H1 (cell line): ENCODE measurements at regions not wholly inside any gene's neighbourhood (a gene's known extent, or its start where the extent isn't known, plus 50 kb on each side); places are given as distances from the start of the nearest gene placed in this dataset.

Source experiments
- CTCF ChIA-PET: fragments of 300-600 bp; sonication (Branson Sonifier 250); formaldehyde crosslinking; loops from one replicate; lab custom pipeline; 2021; ENCODE audit not compliant: partially characterized antibody; lab: Charles Lee
- POLR2A ChIA-PET: fragments of 300-600 bp; sonication (Branson Sonifier 250); formaldehyde crosslinking; loops from one replicate; lab custom pipeline; 2021; ENCODE audit warnings: inconsistent platforms; ENCODE audit not compliant: partially characterized antibody; lab: Charles Lee
- DNase-seq, 2 experiments: peaks; one replicate each; pipeline versions ENCODE4 v3.0.0 to v3.0.0-alpha.2; 2010 to 2022; ENCODE audit warnings: low spot score in 2 of 2, low read depth in 1 of 2, mixed read lengths in 1 of 2
- FAIRE-seq: peaks from 2 replicates; lab custom pipeline; 2011; peaks lifted over from hg19 to GRCh38; lab: Jason Lieb, UNC
- H2AFZ ChIP-seq: 2 replicates; pipeline ENCODE4 v1.8.1; 2012; ENCODE audit warnings: low read length, inconsistent platforms
- H2AK5ac ChIP-seq: 2 replicates; pipeline ENCODE4 v1.6.1; 2013; ENCODE audit warnings: low read depth, low read length
- H2BK120ac ChIP-seq: replicated peaks from 2 replicates; pipeline ENCODE3; 2013; ENCODE audit warnings: low read depth, low read length, inconsistent platforms
- H2BK12ac ChIP-seq: 2 replicates; pipeline ENCODE4 v1.6.1; 2013; ENCODE audit warnings: low read depth, low read length
- H2BK15ac ChIP-seq: 2 replicates; pipeline ENCODE4 v1.6.1; 2013; ENCODE audit warnings: low read length
- H2BK20ac ChIP-seq: 2 replicates; pipeline ENCODE4 v1.6.1; 2013; ENCODE audit warnings: low read length
- H2BK5ac ChIP-seq: 2 replicates; pipeline ENCODE4 v1.6.1; 2013; ENCODE audit warnings: low read depth, low read length
- H3K14ac ChIP-seq: 2 replicates; pipeline ENCODE4 v1.6.1; 2013; ENCODE audit warnings: inconsistent platforms; ENCODE audit not compliant: insufficient read length
- H3K18ac ChIP-seq: 2 replicates; pipeline ENCODE4 v1.6.1; 2013; ENCODE audit warnings: low read length; ENCODE audit errors: extremely low read depth
- H3K23ac ChIP-seq: 2 replicates; pipeline ENCODE4 v1.6.1; 2013; ENCODE audit warnings: inconsistent platforms; ENCODE audit not compliant: insufficient read length
- H3K23me2 ChIP-seq: 2 replicates; pipeline ENCODE4 v1.6.1; 2013; ENCODE audit warnings: low read depth, low read length
- H3K27ac ChIP-seq: 2 replicates; pipeline ENCODE4 v1.6.1; 2011; ENCODE audit warnings: low read depth, low read length, inconsistent platforms
- H3K27me3 ChIP-seq, 4 experiments: replicated peaks in 1 of 4; 1 replicate in 1 of 4; 2 replicates in 3 of 4; pipeline versions ENCODE4 v1.6.1 to v1.8.1; 2011 to 2013; ENCODE audit warnings: low read length in 3 of 4, mild to moderate bottlenecking in 3 of 4, inconsistent platforms in 2 of 4, mixed read lengths in 2 of 4, moderate library complexity in 1 of 4; ENCODE audit not compliant: control insufficient read depth in 3 of 4, insufficient read depth in 3 of 4; ENCODE audit errors: extremely low read depth in 1 of 4
- H3K36me3 ChIP-seq, 4 experiments: 2 replicates each; pipeline versions ENCODE4 v1.6.1 to v1.8.1; 2011 to 2013; ENCODE audit warnings: mild to moderate bottlenecking in 4 of 4, low read length in 3 of 4, moderate library complexity in 2 of 4, control low read depth in 1 of 4, inconsistent platforms in 1 of 4; ENCODE audit not compliant: insufficient read depth in 4 of 4, control insufficient read depth in 2 of 4
- H3K4ac ChIP-seq: replicated peaks from 2 replicates; pipeline ENCODE3; 2013; ENCODE audit warnings: low read length, low read depth, mixed read lengths, inconsistent platforms; ENCODE audit not compliant: insufficient read length
- H3K4me1 ChIP-seq, 4 experiments: replicated peaks in 1 of 4; 1 replicate in 1 of 4; 2 replicates in 3 of 4; pipeline versions ENCODE4 v1.6.1 to v1.8.1; 2011 to 2013; ENCODE audit warnings: low read length in 3 of 4, inconsistent platforms in 2 of 4, mixed read lengths in 1 of 4; ENCODE audit not compliant: insufficient read depth in 4 of 4, control insufficient read depth in 3 of 4
- H3K4me2 ChIP-seq, 2 experiments: 2 replicates each; pipeline versions ENCODE4 v1.6.1 to v1.8.1; 2011 to 2013; ENCODE audit warnings: low read depth in 2 of 2, low read length in 2 of 2, control low read depth in 1 of 2, inconsistent platforms in 1 of 2, mild to moderate bottlenecking in 1 of 2; ENCODE audit not compliant: insufficient read depth in 1 of 2
- H3K4me3 ChIP-seq, 4 experiments: fragments of 200-600, 300-600 bp in 1 of 4; sonication (generic), shearing (Covaris generic), sonication (Bioruptor Twin) in 1 of 4; 2 replicates each; pipeline versions ENCODE4 v1.5.1 to v1.8.1; 2011 to 2016; ENCODE audit warnings: low read length in 4 of 4, low read depth in 3 of 4, control low read depth in 2 of 4, inconsistent platforms in 2 of 4, mild to moderate bottlenecking in 2 of 4, mixed read lengths in 1 of 4, moderate library complexity in 1 of 4; ENCODE audit not compliant: insufficient read depth in 2 of 4; ENCODE audit errors: extremely low read depth in 1 of 4
- H3K56ac ChIP-seq: replicated peaks from 2 replicates; pipeline ENCODE3; 2013; ENCODE audit warnings: low read depth, mild to moderate bottlenecking, mixed read lengths, low read length, inconsistent platforms; ENCODE audit not compliant: insufficient read length
- H3K79me1 ChIP-seq: 2 replicates; pipeline ENCODE4 v1.6.1; 2013; ENCODE audit warnings: low read depth, low read length, control low read depth
- H3K79me2 ChIP-seq, 2 experiments: 2 replicates each; pipeline versions ENCODE4 v1.6.1 to v1.8.1; 2012 to 2013; ENCODE audit warnings: low read length in 2 of 2, mild to moderate bottlenecking in 2 of 2, inconsistent platforms in 1 of 2; ENCODE audit not compliant: insufficient read depth in 2 of 2, control insufficient read depth in 1 of 2
- H3K9ac ChIP-seq, 4 experiments: replicated peaks in 1 of 4; 1 replicate in 1 of 4; 2 replicates in 3 of 4; pipeline versions ENCODE4 v1.6.1 to v1.8.1; 2011 to 2013; ENCODE audit warnings: low read depth in 3 of 4, low read length in 3 of 4, control low read depth in 2 of 4, mild to moderate bottlenecking in 2 of 4, moderate library complexity in 2 of 4, inconsistent platforms in 1 of 4; ENCODE audit errors: extremely low read depth in 1 of 4
- H3K9me3 ChIP-seq, 2 experiments: 2 replicates each; pipeline versions ENCODE4 v1.6.1 to v1.8.1; 2012 to 2013; ENCODE audit warnings: mild to moderate bottlenecking in 2 of 2, moderate library complexity in 2 of 2, control low read depth in 1 of 2, inconsistent platforms in 1 of 2, low read depth in 1 of 2, low read length in 1 of 2, mixed read lengths in 1 of 2; ENCODE audit not compliant: insufficient read depth in 2 of 2
- H4K20me1 ChIP-seq, 2 experiments: replicated peaks in 1 of 2; 2 replicates each; pipeline versions ENCODE3 to v1.8.1; 2011 to 2013; ENCODE audit warnings: inconsistent platforms in 2 of 2, low read length in 2 of 2, mild to moderate bottlenecking in 1 of 2; ENCODE audit not compliant: insufficient read depth in 2 of 2, control insufficient read depth in 1 of 2
- H4K5ac ChIP-seq: 2 replicates; pipeline ENCODE4 v1.6.1; 2013; ENCODE audit warnings: low read length, low read depth, mixed read lengths, inconsistent platforms; ENCODE audit not compliant: insufficient read length
- H4K8ac ChIP-seq: 2 replicates; pipeline ENCODE4 v1.8.0; 2013; ENCODE audit warnings: mild to moderate bottlenecking, moderate library complexity, low read length, inconsistent platforms; ENCODE audit not compliant: insufficient read depth; ENCODE audit errors: extremely low read depth
- H4K91ac ChIP-seq: replicated peaks from 2 replicates; pipeline ENCODE3; 2013; ENCODE audit warnings: low read length, mixed read lengths, inconsistent platforms; ENCODE audit not compliant: insufficient read length
- ASH2L ChIP-seq: fragments of 200-600, 300-600 bp; sonication (generic); IDR thresholded peaks from one replicate; pipeline ENCODE4 v1.7.1; 2017; ENCODE audit warnings: low read length
- WGBS, 2 experiments: shearing (Covaris generic) in 1 of 2; methylation state at CpG; one replicate each; pipeline versions ENCODE4 v1.1.6 to v1.1.7; 2013 to 2015; ENCODE audit warnings: low lambda C conversion rate in 2 of 2, mixed read lengths in 2 of 2, inconsistent platforms in 1 of 2, low coverage in 1 of 2, missing lambda C conversion rate in 1 of 2; ENCODE audit not compliant: insufficient replicate concordance in 2 of 2, insufficient coverage in 1 of 2, insufficient read length in 1 of 2; ENCODE audit errors: extremely low coverage in 1 of 2, missing lambda C conversion rate in 1 of 2; 5-methylcytosine and 5-hydroxymethylcytosine counted together
- TF ChIP-seq, protein P1 (sequence below): IDR thresholded peaks from 2 replicates; pipeline ENCODE4 v1.6.1; 2012; ENCODE audit warnings: low read length, inconsistent platforms

DNA sequence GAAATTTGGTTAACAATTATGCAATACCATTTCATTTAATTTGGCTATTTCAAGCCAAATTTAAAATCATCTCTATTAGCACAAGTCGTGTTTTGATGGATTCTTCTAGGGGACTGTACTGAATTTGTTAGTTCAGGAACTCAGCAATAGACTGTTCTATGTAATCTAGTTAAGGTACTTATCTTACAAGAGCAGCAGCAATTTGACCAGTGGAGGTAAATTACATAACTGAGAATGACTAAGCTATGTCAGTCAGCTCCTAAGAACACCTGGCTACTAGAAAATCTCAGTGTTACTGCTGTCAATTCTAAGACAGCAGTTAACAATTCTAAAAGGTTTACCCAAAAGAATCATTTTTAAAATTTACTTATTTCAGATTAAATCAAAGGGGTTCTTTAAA lies 513.9 kb upstream of the ZWINT start:
- Histone ChIP-seq H3K4me1 (no peaks in the 10 kb centered on the region), H3K9ac (no peak overlapping the region), H3K56ac (no peak overlapping the region), H3K79me2 (no peaks in the 10 kb centered on the region), H4K91ac (no peak overlapping the region), H3K4me2 (no peak overlapping the region), H3K36me3 (no peaks in the 10 kb centered on the region), H4K20me1 (no peaks in the 10 kb centered on the region), H2BK12ac (no peak overlapping the region), H4K5ac (no peak overlapping the region), H2BK5ac (no peak overlapping the region), H3K4ac (no peak overlapping the region), H4K8ac (no peak overlapping the region), H2AFZ (no peak overlapping the region), H3K27me3 (no peaks in the 10 kb centered on the region), H3K23ac (no peak overlapping the region), H3K14ac (no peak overlapping the region), H2BK120ac (no peak overlapping the region), H2AK5ac (no peak overlapping the region), H3K9me3 (no peaks in the 10 kb centered on the region), H3K79me1 (no peaks in the 10 kb centered on the region), H3K18ac (no peak overlapping the region), H3K27ac (no peak overlapping the region), H3K4me3 (no peak overlapping the region), H2BK15ac (no peak overlapping the region), H2BK20ac (no peak overlapping the region), H3K23me2 (no peaks in the 10 kb centered on the region)
- no peak for DNase-seq
- ChIA-PET CTCF (no interaction called here), POLR2A (no interaction called here)
- 76% methylated on average over 1 of the region's 1 CpG; no CpG with 5 or more reads in 1 of the 2 experiments for WGBS, 2 experiments
- no peak for FAIRE-seq
- TF ChIP-seq, protein P1, sequence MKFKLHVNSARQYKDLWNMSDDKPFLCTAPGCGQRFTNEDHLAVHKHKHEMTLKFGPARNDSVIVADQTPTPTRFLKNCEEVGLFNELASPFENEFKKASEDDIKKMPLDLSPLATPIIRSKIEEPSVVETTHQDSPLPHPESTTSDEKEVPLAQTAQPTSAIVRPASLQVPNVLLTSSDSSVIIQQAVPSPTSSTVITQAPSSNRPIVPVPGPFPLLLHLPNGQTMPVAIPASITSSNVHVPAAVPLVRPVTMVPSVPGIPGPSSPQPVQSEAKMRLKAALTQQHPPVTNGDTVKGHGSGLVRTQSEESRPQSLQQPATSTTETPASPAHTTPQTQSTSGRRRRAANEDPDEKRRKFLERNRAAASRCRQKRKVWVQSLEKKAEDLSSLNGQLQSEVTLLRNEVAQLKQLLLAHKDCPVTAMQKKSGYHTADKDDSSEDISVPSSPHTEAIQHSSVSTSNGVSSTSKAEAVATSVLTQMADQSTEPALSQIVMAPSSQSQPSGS = no peak
- no peak for TF ChIP-seq ASH2L
